H4 (cell line): ENCODE measurements at regions not wholly inside any gene's neighbourhood (a gene's known extent, or its start where the extent isn't known, plus 50 kb on each side); places are given as distances from the start of the nearest gene placed in this dataset.

ENCODE experiments used
- DNase-seq: peaks from one replicate; pipeline ENCODE4 v3.0.0-alpha.2; 2015; ENCODE audit warnings: low spot score

- no peak for DNase-seq
Measured at GRCh38 chr11:76607431-76607830, 63.1 kb downstream of the LRRC32 start.

DNA sequence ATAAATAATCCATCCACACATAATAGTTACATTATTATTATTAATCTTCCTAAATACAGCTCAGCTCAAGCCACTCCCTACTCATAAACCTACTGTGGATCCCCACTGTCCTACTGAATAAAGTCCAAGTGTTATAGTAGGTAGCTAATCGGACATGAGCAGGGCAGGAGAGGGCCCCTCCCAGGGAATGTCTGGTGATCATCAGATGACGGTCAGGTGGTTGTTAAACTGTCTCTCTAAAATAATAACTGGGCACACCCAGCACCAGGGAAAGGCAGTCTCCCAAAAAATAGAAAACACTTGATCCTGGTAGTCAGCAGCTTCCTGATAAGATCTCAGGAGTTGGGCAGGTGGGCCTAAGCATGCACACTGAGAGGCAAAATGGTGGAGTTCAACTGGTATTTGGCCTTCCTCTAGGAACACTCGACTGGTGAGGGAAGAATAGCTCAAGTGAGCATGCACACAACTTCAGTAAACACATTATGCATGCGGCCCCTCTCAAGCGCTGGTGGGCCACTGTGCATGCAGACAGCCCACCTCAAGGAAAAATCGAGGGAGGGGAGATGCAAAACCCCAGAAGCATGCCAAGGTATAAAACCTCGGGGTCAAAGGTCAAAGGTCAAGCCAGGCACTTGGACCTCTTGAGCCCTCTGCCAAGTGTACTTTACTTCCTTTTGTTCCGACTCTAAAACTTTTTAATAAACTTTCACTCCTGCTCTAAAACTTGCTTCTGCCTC, 65.0 kb downstream of the LRRC32 start:
- DNase-seq: no peak

DNA sequence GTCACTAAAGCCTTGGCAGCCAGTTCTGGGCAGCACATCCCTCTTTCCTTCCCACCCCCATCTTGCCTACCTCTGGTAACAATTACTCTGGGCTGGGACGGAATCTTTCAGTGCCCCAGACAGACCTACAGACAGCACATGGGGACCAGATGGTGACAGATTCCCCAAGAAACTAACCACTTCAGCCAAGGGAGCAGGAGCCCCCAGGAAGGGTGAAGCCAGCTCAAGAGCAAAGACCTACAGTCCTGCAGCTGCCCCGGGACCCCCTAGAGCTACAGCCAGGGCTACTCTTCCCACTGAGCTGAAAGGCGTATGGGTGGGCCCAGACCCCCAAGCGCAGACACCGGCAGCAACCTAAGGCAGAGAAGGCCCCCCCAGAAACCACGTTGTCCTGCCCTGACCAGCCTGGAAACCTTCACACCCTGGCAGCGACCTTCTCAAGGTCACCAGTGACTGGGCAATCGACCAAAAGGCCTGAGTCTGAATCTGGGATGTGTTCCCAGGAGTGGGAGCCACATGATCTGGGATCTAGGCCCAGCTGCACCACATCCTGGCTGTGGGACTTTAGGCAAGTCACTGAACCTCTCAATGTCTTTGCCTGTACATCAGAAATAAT, 65.8 kb downstream of the LRRC32 start:
- peak; percentile 67 for DNase-seq

DNA sequence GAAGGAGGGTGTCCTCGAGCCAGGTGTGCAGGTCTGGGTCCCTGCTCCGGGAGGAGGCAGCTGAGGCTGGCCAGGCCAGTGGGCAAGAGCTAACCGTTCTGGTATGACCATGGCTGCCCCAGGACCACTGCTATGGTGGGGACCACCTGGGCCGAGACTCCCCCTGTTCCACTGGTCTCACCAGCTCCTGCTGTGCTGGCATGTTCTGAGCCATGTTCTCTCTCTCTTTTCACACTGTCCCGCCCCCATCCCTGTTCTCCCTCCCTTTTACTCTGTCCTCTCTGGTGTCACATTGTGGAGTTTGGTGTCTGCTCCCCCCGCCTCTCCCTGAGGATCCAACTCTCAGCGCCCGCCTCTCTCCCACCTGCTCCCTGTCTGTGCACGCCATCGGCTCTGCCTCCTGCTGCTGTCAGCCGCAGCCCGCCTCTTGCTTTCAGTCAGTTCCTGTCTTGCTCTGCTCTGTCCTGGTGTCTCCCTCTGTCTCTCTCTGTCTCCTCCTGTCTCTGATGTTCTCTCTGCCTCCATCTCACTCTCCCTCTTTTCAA, 66.4 kb downstream of the LRRC32 start:
- no peak for DNase-seq

- no peak for DNase-seq
Measured at GRCh38 chr11:76603202-76603601, 67.3 kb downstream of the LRRC32 start.
